Endothelial cell of umbilical vein (primary cell): ENCODE measurements at regions not wholly inside any gene's neighbourhood (a gene's known extent, or its start where the extent isn't known, plus 50 kb on each side); places are given as distances from the start of the nearest gene placed in this dataset.

ENCODE experiments used
- BruUV-seq: library from RNA; stranded (reverse); fragments of 400-500 nt; replicated peaks from 2 replicates; lab custom pipeline; 2021; lab: Mats Ljungman, UMichigan
- CTCF ChIA-PET: fragments of 300-600, 350-600 bp; sonication (Branson Sonifier 250); formaldehyde crosslinking; loops from one replicate; lab custom pipeline; 2021; ENCODE audit warnings: antibody characterized with exemption, inconsistent platforms; lab: Charles Lee
- POLR2A ChIA-PET: fragments of 300-600, 350-600 bp; sonication (Branson Sonifier 250); formaldehyde crosslinking; loops from one replicate; lab custom pipeline; 2021; ENCODE audit warnings: antibody characterized with exemption, inconsistent platforms; lab: Charles Lee
- DNase-seq: peaks from one replicate; pipeline ENCODE4 v3.0.0-alpha.2; 2011; ENCODE audit warnings: low read depth, low spot score
- FAIRE-seq: peaks from 2 replicates; lab custom pipeline; 2011; peaks lifted over from hg19 to GRCh38; lab: Jason Lieb, UNC
- H2AFZ ChIP-seq: 2 replicates; pipeline ENCODE4 v1.6.0; 2012; ENCODE audit warnings: low read depth, low read length, control low read depth, inconsistent platforms
- H3K27ac ChIP-seq: 2 replicates; pipeline ENCODE4 v1.5.1; 2011; ENCODE audit warnings: low read depth, mild to moderate bottlenecking, control low read depth, low read length, moderate library complexity; ENCODE audit not compliant: insufficient read depth
- H3K27me3 ChIP-seq, 2 experiments: 2 replicates each; pipeline versions ENCODE4 v1.6.0 to v1.6.1; 2011; ENCODE audit warnings: low read length in 2 of 2, mixed read lengths in 1 of 2; ENCODE audit not compliant: control insufficient read depth in 2 of 2, insufficient read depth in 2 of 2
- H3K36me3 ChIP-seq, 2 experiments: 2 replicates in 1 of 2; 3 replicates in 1 of 2; pipeline ENCODE4 v1.5.1; 2011; ENCODE audit warnings: low read length in 2 of 2, mild to moderate bottlenecking in 1 of 2, moderate library complexity in 1 of 2; ENCODE audit not compliant: control insufficient read depth in 2 of 2, insufficient read depth in 2 of 2; ENCODE audit errors: extremely low read depth in 1 of 2
- H3K4me1 ChIP-seq: 3 replicates; pipeline ENCODE4 v1.5.1; 2011; ENCODE audit warnings: mild to moderate bottlenecking, low read length; ENCODE audit not compliant: control insufficient read depth, insufficient read depth; ENCODE audit errors: extremely low read depth
- H3K4me2 ChIP-seq: 2 replicates; pipeline ENCODE4 v1.6.1; 2011; ENCODE audit warnings: low read length, control low read depth, mixed read lengths; ENCODE audit not compliant: insufficient read depth
- H3K4me3 ChIP-seq, 3 experiments: fragments of 200-600 bp in 1 of 3; sonication (generic), shearing (Covaris generic) in 1 of 3; replicated peaks in 1 of 3; 2 replicates each; pipeline ENCODE4 v1.5.1; 2011 to 2016; ENCODE audit warnings: control low read depth in 3 of 3, low read length in 3 of 3, mild to moderate bottlenecking in 2 of 3, inconsistent platforms in 1 of 3, low read depth in 1 of 3, moderate library complexity in 1 of 3; ENCODE audit not compliant: insufficient read depth in 1 of 3
- H3K79me2 ChIP-seq: 2 replicates; pipeline ENCODE4 v1.6.0; 2012; ENCODE audit warnings: low read length, inconsistent platforms; ENCODE audit not compliant: control insufficient read depth, insufficient read depth
- H3K9ac ChIP-seq: replicated peaks from 2 replicates; pipeline ENCODE3; 2011; ENCODE audit warnings: low read length, control low read depth; ENCODE audit not compliant: insufficient read depth; ENCODE audit errors: extremely low read depth
- H3K9me1 ChIP-seq: replicated peaks from 3 replicates; pipeline ENCODE4 v1.6.0; 2011; ENCODE audit warnings: mild to moderate bottlenecking, low read length; ENCODE audit not compliant: control insufficient read depth, insufficient read depth; ENCODE audit errors: extremely low read depth
- H3K9me3 ChIP-seq: replicated peaks from 2 replicates; pipeline ENCODE4 v1.5.1; 2012; ENCODE audit warnings: low read length, inconsistent platforms; ENCODE audit not compliant: control insufficient read depth, insufficient read depth
- H4K20me1 ChIP-seq: replicated peaks from 2 replicates; pipeline ENCODE3; 2011; ENCODE audit warnings: mild to moderate bottlenecking, low read length; ENCODE audit not compliant: control insufficient read depth, insufficient read depth; ENCODE audit errors: extremely low read depth
- CTCF ChIP-seq, 2 donors: IDR thresholded peaks; 1 replicate in 1 of 2; 2 replicates in 1 of 2; pipeline ENCODE4 v1.5.1; 2011; ENCODE audit warnings: low read length in 2 of 2, mild to moderate bottlenecking in 2 of 2, moderate library complexity in 2 of 2, control low read depth in 1 of 2, inconsistent platforms in 1 of 2, low read depth in 1 of 2; ENCODE audit not compliant: insufficient read depth in 1 of 2; ENCODE audit errors: extremely low read depth in 1 of 2
- EZH2 ChIP-seq: IDR thresholded peaks from 2 replicates; pipeline ENCODE4 v1.6.1; 2012; ENCODE audit warnings: borderline replicate concordance, low read depth, mild to moderate bottlenecking, moderate library complexity, low read length, inconsistent platforms; ENCODE audit not compliant: severe bottlenecking
- FOS ChIP-seq: IDR thresholded peaks from 2 replicates; pipeline ENCODE4 v1.6.1; 2011; ENCODE audit warnings: mild to moderate bottlenecking, low read length, moderate library complexity, borderline replicate concordance; ENCODE audit not compliant: insufficient read depth
- GATA2 ChIP-seq: IDR thresholded peaks from 2 replicates; pipeline ENCODE4 v1.7.0; 2011; ENCODE audit warnings: low read depth, mild to moderate bottlenecking, moderate library complexity, mixed read lengths, low read length; ENCODE audit not compliant: insufficient read length, insufficient read depth
- JUN ChIP-seq: IDR thresholded peaks from 2 replicates; pipeline ENCODE4 v1.6.1; 2011; ENCODE audit warnings: borderline replicate concordance, low read depth; ENCODE audit not compliant: insufficient read length, insufficient read depth
- MAX ChIP-seq: IDR thresholded peaks from 2 replicates; pipeline ENCODE4 v1.6.1; 2011; ENCODE audit not compliant: insufficient read depth, insufficient read length
- MYC ChIP-seq: IDR thresholded peaks from one replicate; pipeline ENCODE4 v1.6.1; 2011; ENCODE audit warnings: mild to moderate bottlenecking, low read depth, low read length
- POLR2A ChIP-seq: IDR thresholded peaks from 2 replicates; pipeline ENCODE4 v1.6.1; 2012; ENCODE audit warnings: low read depth, mild to moderate bottlenecking, control low read depth, low read length
- POLR2AphosphoS5 ChIP-seq: IDR thresholded peaks from 2 replicates; pipeline ENCODE4 v1.6.1; 2012; ENCODE audit warnings: low read depth, mild to moderate bottlenecking, control low read depth, low read length, moderate library complexity; ENCODE audit not compliant: insufficient read depth
- dilution Hi-C: fragments of 300-500 bp; cut with MboI; formaldehyde crosslinking; loops from one replicate; pipeline ENCODE4 v1.15.0; 2019; ENCODE audit warnings: low sequenced_read_pairs; ENCODE audit not compliant: extremely low pct_ligation_motif_present
- intact Hi-C: fragments of 100-400 bp; cut with micrococcal nuclease; formaldehyde crosslinking; loops from one replicate; pipeline ENCODE4 v1.10.0; 2022

- FAIRE-seq (no peak), DNase-seq (no peak)
- H2AFZ ChIP-seq = no peak overlapping the region
- CTCF ChIA-PET = no interaction called here
- H3K4me1 ChIP-seq = no peaks in the 10 kb centered on the region
- POLR2A ChIA-PET = no interaction called here
- H3K4me3 ChIP-seq = no peak overlapping the region
- no peak overlapping the region for H3K27ac ChIP-seq
- no peaks in the 10 kb centered on the region for H3K79me2 ChIP-seq
- no peaks in the 10 kb centered on the region for H3K9me3 ChIP-seq
- H3K9ac ChIP-seq = no peak overlapping the region
- H3K4me2 ChIP-seq = no peak overlapping the region
- H3K9me1 ChIP-seq = no peaks in the 10 kb centered on the region
- no peaks in the 10 kb centered on the region for H4K20me1 ChIP-seq
- H3K27me3 ChIP-seq = no peaks in the 10 kb centered on the region
- dilution Hi-C loops (no loop called here), intact Hi-C loops (no loop called here)
- no TSS peak for BruUV-seq
- TF ChIP-seq POLR2AphosphoS5 (no peak), MYC (no peak), GATA2 (no peak), EZH2 (no peak), POLR2A (no peak), MAX (no peak), FOS (no peak), CTCF (IDR thresholded peaks at IDR 0.05; ENCODE audit: extremely low read depth in 1 of 2, insufficient read depth in 1 of 2, low read depth in 1 of 2, low read length in 2 of 2) (no peak), JUN (no peak)
- no peaks in the 10 kb centered on the region for H3K36me3 ChIP-seq
Observed at GRCh38 chr14:30464481-30464880, 94.5 kb upstream of the G2E3 start.
